Neural crest cell (in vitro differentiated cells): ENCODE measurements at regions not wholly inside any gene's neighbourhood (a gene's known extent, or its start where the extent isn't known, plus 50 kb on each side); places are given as distances from the start of the nearest gene placed in this dataset.

Source experiments
- DNase-seq: peaks from one replicate; pipeline ENCODE4 v3.0.0; 2021; ENCODE audit warnings: low read depth, mixed read lengths, low spot score
- H3K27ac Mint-ChIP-seq: one replicate; pipeline ENCODE4 v1.8.0; 2021; ENCODE audit warnings: mild to moderate bottlenecking, mixed read lengths; ENCODE audit not compliant: unreplicated experiment
- H3K27me3 Mint-ChIP-seq: 2 replicates; pipeline ENCODE4 v1.8.0; 2021; ENCODE audit warnings: low read depth, mild to moderate bottlenecking, mixed read lengths
- H3K36me3 Mint-ChIP-seq: 2 replicates; pipeline ENCODE4 v1.8.0; 2021; ENCODE audit warnings: low read depth, mild to moderate bottlenecking, mixed read lengths
- H3K4me1 Mint-ChIP-seq: 2 replicates; pipeline ENCODE4 v1.8.0; 2021; ENCODE audit warnings: mixed read lengths
- H3K4me3 Mint-ChIP-seq: one replicate; pipeline ENCODE4 v1.8.0; 2021; ENCODE audit warnings: mild to moderate bottlenecking, mixed read lengths
- H3K9me3 Mint-ChIP-seq: 2 replicates; pipeline ENCODE4 v1.8.0; 2021; ENCODE audit warnings: mixed read lengths
- CTCF ChIP-seq: fragments of 200-600 bp; sonication (generic); conservative IDR thresholded peaks from 2 replicates; pipeline ENCODE4 v1.5.0; 2021; ENCODE audit warnings: antibody characterized with exemption, mild to moderate bottlenecking

GRCh38 chr2:194720462-194720861 is 936.6 kb upstream of the SLC39A10 start:
- no peaks in the 10 kb centered on the region for H3K9me3 Mint-ChIP-seq
- no peak overlapping the region for H3K27ac Mint-ChIP-seq
- no peaks in the 10 kb centered on the region for H3K36me3 Mint-ChIP-seq
- H3K4me1 Mint-ChIP-seq = no peaks in the 10 kb centered on the region
- TF ChIP-seq CTCF = no peak
- H3K4me3 Mint-ChIP-seq = no peak overlapping the region
- DNase-seq = no peak
- peaks cover 6% of the 10 kb centered on the region for H3K27me3 Mint-ChIP-seq

GRCh38 chr2:194718881-194719280 is 938.1 kb upstream of the SLC39A10 start:
- no peaks in the 10 kb centered on the region for H3K36me3 Mint-ChIP-seq
- H3K9me3 Mint-ChIP-seq = no peaks in the 10 kb centered on the region
- no peak for TF ChIP-seq CTCF
- peaks cover 3% of the 10 kb centered on the region for H3K27me3 Mint-ChIP-seq
- no peak overlapping the region for H3K4me3 Mint-ChIP-seq
- no peaks in the 10 kb centered on the region for H3K4me1 Mint-ChIP-seq
- no peak for DNase-seq
- H3K27ac Mint-ChIP-seq = no peak overlapping the region

- no peaks in the 10 kb centered on the region for H3K36me3 Mint-ChIP-seq
These were observed 942.5 kb upstream of the SLC39A10 start for GRCh38 chr2:194714541-194714940.

GRCh38 chr2:194709840-194710239 is 947.2 kb upstream of the SLC39A10 start:
- no peaks in the 10 kb centered on the region for H3K9me3 Mint-ChIP-seq
- H3K36me3 Mint-ChIP-seq = no peaks in the 10 kb centered on the region
- peaks cover 5% of the 10 kb centered on the region for H3K27me3 Mint-ChIP-seq
- H3K27ac Mint-ChIP-seq = no peak overlapping the region
- no peak for DNase-seq
- no peak for TF ChIP-seq CTCF
- no peak overlapping the region for H3K4me3 Mint-ChIP-seq
- no peaks in the 10 kb centered on the region for H3K4me1 Mint-ChIP-seq

More at GRCh38 chr2:194714541-194714940, 942.5 kb upstream of the SLC39A10 start:
- Mint-ChIP-seq H3K4me1 (no peaks in the 10 kb centered on the region), H3K4me3 (no peak overlapping the region), H3K27me3 (peaks cover 5% of the 10 kb centered on the region), H3K9me3 (no peaks in the 10 kb centered on the region), H3K27ac (no peak overlapping the region)
- no peak for DNase-seq
- TF ChIP-seq CTCF = no peak

GRCh38 chr2:194706179-194706578 is 950.8 kb upstream of the SLC39A10 start:
- TF ChIP-seq CTCF = no peak
- Mint-ChIP-seq H3K4me1 (no peaks in the 10 kb centered on the region), H3K27me3 (peaks cover 5% of the 10 kb centered on the region), H3K9me3 (no peaks in the 10 kb centered on the region), H3K4me3 (no peak overlapping the region), H3K27ac (no peak overlapping the region), H3K36me3 (no peaks in the 10 kb centered on the region)
- no peak for DNase-seq

GRCh38 chr2:194705398-194705797 is 951.6 kb upstream of the SLC39A10 start:
- no peaks in the 10 kb centered on the region for H3K36me3 Mint-ChIP-seq
- TF ChIP-seq CTCF = no peak
- no peak overlapping the region for H3K4me3 Mint-ChIP-seq
- H3K4me1 Mint-ChIP-seq = no peaks in the 10 kb centered on the region
- H3K9me3 Mint-ChIP-seq = no peaks in the 10 kb centered on the region
- DNase-seq = no peak
- no peak overlapping the region for H3K27ac Mint-ChIP-seq
- H3K27me3 Mint-ChIP-seq = peaks cover 3% of the 10 kb centered on the region
